H9 (cell line): ENCODE measurements at regions not wholly inside any gene's neighbourhood (a gene's known extent, or its start where the extent isn't known, plus 50 kb on each side); places are given as distances from the start of the nearest gene placed in this dataset.

Experiments used
- DNase-seq: peaks from one replicate; pipeline ENCODE4 v3.0.0-alpha.2; 2017
- H2AFZ ChIP-seq: one replicate; pipeline ENCODE4 v1.6.1; 2013; ENCODE audit warnings: mild to moderate bottlenecking, low read length, control low read depth, moderate library complexity
- H2AK5ac ChIP-seq: 2 replicates; pipeline ENCODE4 v1.6.1; 2013; ENCODE audit warnings: low read length, control low read depth, mixed read lengths; ENCODE audit not compliant: insufficient read length
- H2BK120ac ChIP-seq: one replicate; pipeline ENCODE4 v1.6.1; 2013; ENCODE audit warnings: low read depth, mild to moderate bottlenecking, low read length, control low read depth, inconsistent platforms; ENCODE audit not compliant: poor library complexity, severe bottlenecking
- H2BK12ac ChIP-seq: 2 replicates; pipeline ENCODE4 v1.6.1; 2013; ENCODE audit warnings: low read length, control low read depth, mixed read lengths, low read depth; ENCODE audit not compliant: insufficient read length
- H2BK15ac ChIP-seq: 2 replicates; pipeline ENCODE4 v1.6.1; 2013; ENCODE audit warnings: low read depth, low read length, control low read depth
- H2BK20ac ChIP-seq: one replicate; pipeline ENCODE4 v1.6.1; 2013; ENCODE audit warnings: low read depth, mild to moderate bottlenecking, low read length, control low read depth, inconsistent platforms; ENCODE audit not compliant: poor library complexity, severe bottlenecking
- H2BK5ac ChIP-seq: 2 replicates; pipeline ENCODE4 v1.6.1; 2013; ENCODE audit warnings: low read length, control low read depth, mixed read lengths; ENCODE audit not compliant: insufficient read length
- H3K14ac ChIP-seq: 2 replicates; pipeline ENCODE4 v1.6.1; 2013; ENCODE audit warnings: low read length, control low read depth; ENCODE audit not compliant: insufficient read depth
- H3K18ac ChIP-seq: 2 replicates; pipeline ENCODE4 v1.6.1; 2013; ENCODE audit warnings: low read depth, mild to moderate bottlenecking, mixed read lengths, low read length, control low read depth; ENCODE audit not compliant: insufficient read length
- H3K23ac ChIP-seq: 2 replicates; pipeline ENCODE4 v1.6.1; 2013; ENCODE audit warnings: low read length, control low read depth, mixed read lengths, low read depth; ENCODE audit not compliant: insufficient read length
- H3K23me2 ChIP-seq: 2 replicates; pipeline ENCODE4 v1.6.1; 2013; ENCODE audit warnings: low read depth, mild to moderate bottlenecking, mixed read lengths, low read length, control low read depth; ENCODE audit not compliant: insufficient read length, poor library complexity, severe bottlenecking
- H3K27ac ChIP-seq: 2 replicates; pipeline ENCODE4 v1.5.1; 2013; ENCODE audit warnings: low read length, control low read depth, mixed read lengths, low read depth; ENCODE audit not compliant: insufficient read length
- H3K27me3 ChIP-seq: 2 replicates; pipeline ENCODE4 v1.6.1; 2013; ENCODE audit warnings: low read length, control low read depth, inconsistent platforms; ENCODE audit not compliant: insufficient read depth
- H3K4ac ChIP-seq: 2 replicates; pipeline ENCODE4 v1.6.1; 2013; ENCODE audit warnings: low read depth, mild to moderate bottlenecking, control low read depth, inconsistent platforms, low read length, moderate library complexity
- H3K4me1 ChIP-seq: 2 replicates; pipeline ENCODE4 v1.6.1; 2013; ENCODE audit warnings: low read length, control low read depth, inconsistent platforms; ENCODE audit not compliant: insufficient read depth
- H3K4me2 ChIP-seq: 2 replicates; pipeline ENCODE4 v1.6.1; 2013; ENCODE audit warnings: low read length, control low read depth, mixed read lengths; ENCODE audit not compliant: insufficient read length, insufficient read depth
- H3K56ac ChIP-seq: 2 replicates; pipeline ENCODE4 v1.6.1; 2013; ENCODE audit warnings: low read depth, mild to moderate bottlenecking, mixed read lengths, low read length, control low read depth; ENCODE audit not compliant: insufficient read length
- H3K79me1 ChIP-seq: 2 replicates; pipeline ENCODE4 v1.6.1; 2013; ENCODE audit warnings: low read depth, mild to moderate bottlenecking, moderate library complexity, low read length, control low read depth, inconsistent platforms; ENCODE audit not compliant: insufficient read depth, poor library complexity, severe bottlenecking
- H3K79me2 ChIP-seq: 2 replicates; pipeline ENCODE4 v1.6.1; 2013; ENCODE audit warnings: low read length, control low read depth, inconsistent platforms; ENCODE audit not compliant: insufficient read depth
- H3K9ac ChIP-seq: 2 replicates; pipeline ENCODE4 v1.6.1; 2013; ENCODE audit warnings: low read length, control low read depth, mixed read lengths; ENCODE audit not compliant: insufficient read length; ENCODE audit errors: extremely low read depth
- H3K9me3 ChIP-seq: one replicate; pipeline ENCODE4 v1.6.1; 2013; ENCODE audit warnings: low read depth, low read length, inconsistent platforms; ENCODE audit not compliant: control insufficient read depth
- H3T11ph ChIP-seq: one replicate; pipeline ENCODE4 v1.6.1; 2013; ENCODE audit warnings: mild to moderate bottlenecking, low read length, control low read depth, inconsistent platforms
- H4K20me1 ChIP-seq: one replicate; pipeline ENCODE4 v1.6.1; 2013; ENCODE audit not compliant: control insufficient read depth, insufficient read length, insufficient read depth
- H4K5ac ChIP-seq: 2 replicates; pipeline ENCODE4 v1.6.1; 2013; ENCODE audit warnings: low read depth, mild to moderate bottlenecking, mixed read lengths, low read length, control low read depth; ENCODE audit not compliant: insufficient read length
- H4K8ac ChIP-seq: replicated peaks from 2 replicates; pipeline ENCODE4 v1.6.1; 2013; ENCODE audit warnings: low read length, control low read depth, mixed read lengths, low read depth; ENCODE audit not compliant: insufficient read length
- H4K91ac ChIP-seq: 2 replicates; pipeline ENCODE4 v1.6.1; 2013; ENCODE audit warnings: low read depth, mild to moderate bottlenecking, moderate library complexity, mixed read lengths, low read length, control low read depth; ENCODE audit not compliant: insufficient read length
- H3K27ac Mint-ChIP-seq, 3 experiments: 2 replicates in 2 of 3; 3 replicates in 1 of 3; pipeline ENCODE4 v1.8.0; 2020 to 2021; ENCODE audit warnings: mixed read lengths in 3 of 3, mild to moderate bottlenecking in 1 of 3, moderate library complexity in 1 of 3
- H3K27me3 Mint-ChIP-seq: 2 replicates; pipeline ENCODE4 v1.8.0; 2021; ENCODE audit warnings: low read depth, mild to moderate bottlenecking, moderate library complexity, mixed read lengths
- H3K36me3 Mint-ChIP-seq, 3 experiments: 2 replicates in 2 of 3; 3 replicates in 1 of 3; pipeline ENCODE4 v1.8.0; 2020 to 2021; ENCODE audit warnings: low read depth in 3 of 3, mixed read lengths in 3 of 3; ENCODE audit not compliant: insufficient read depth in 1 of 3
- H3K4me1 Mint-ChIP-seq, 2 experiments: 2 replicates each; pipeline ENCODE4 v1.8.0; 2020; ENCODE audit warnings: mixed read lengths in 2 of 2
- H3K4me3 Mint-ChIP-seq, 2 experiments: 2 replicates in 1 of 2; 3 replicates in 1 of 2; pipeline ENCODE4 v1.8.0; 2020 to 2021; ENCODE audit warnings: mild to moderate bottlenecking in 2 of 2, mixed read lengths in 2 of 2, moderate library complexity in 1 of 2
- H3K9me3 Mint-ChIP-seq, 2 experiments: 2 replicates in 1 of 2; 3 replicates in 1 of 2; pipeline ENCODE4 v1.8.0; 2020; ENCODE audit warnings: mild to moderate bottlenecking in 2 of 2, mixed read lengths in 2 of 2, moderate library complexity in 1 of 2
- CTCF ChIP-seq: fragments of 200-600 bp; sonication (generic); conservative IDR thresholded peaks from 3 replicates; pipeline ENCODE4 v1.8.0; 2021; ENCODE audit warnings: antibody characterized with exemption, mild to moderate bottlenecking
- WGBS: extraction: QIAGEN DNeasy Blood & Tissue Kit; methylation state at CpG from one replicate; pipeline ENCODE4 v1.1.7; 2013; ENCODE audit warnings: missing lambda C conversion rate, low lambda C conversion rate, mixed read lengths; ENCODE audit not compliant: insufficient read length; ENCODE audit errors: extremely low coverage; 5-methylcytosine and 5-hydroxymethylcytosine counted together

- no peaks in the 10 kb centered on the region for H3K9me3 Mint-ChIP-seq
- peaks cover 2% of the 10 kb centered on the region; the same call in 1 of the 2 replicates for H3K27me3 Mint-ChIP-seq
- H3T11ph ChIP-seq = no peak overlapping the region
- H4K20me1 ChIP-seq = no peaks in the 10 kb centered on the region
- no peaks in the 10 kb centered on the region for H3K4me1 ChIP-seq
- H2BK120ac ChIP-seq = no peak overlapping the region
- H3K9ac ChIP-seq = no peak overlapping the region
- H3K4me2 ChIP-seq = no peak overlapping the region
- no peak overlapping the region for H2BK20ac ChIP-seq
- H3K23me2 ChIP-seq = no peaks in the 10 kb centered on the region
- H3K56ac ChIP-seq = no peak overlapping the region
- H3K9me3 ChIP-seq = no peaks in the 10 kb centered on the region
- H3K23ac ChIP-seq = no peak overlapping the region
- no peak overlapping the region for H2AFZ ChIP-seq
- no peak for DNase-seq
- H2BK12ac ChIP-seq = no peak overlapping the region
- H3K27ac Mint-ChIP-seq = no peak overlapping the region
- peaks cover 0 to 3% of the 10 kb centered on the region in 2 experiments; a peak in 2 of 4 replicates for H3K4me1 Mint-ChIP-seq
- H2BK5ac ChIP-seq = no peak overlapping the region
- no peaks in the 10 kb centered on the region for H3K36me3 Mint-ChIP-seq
- H3K4ac ChIP-seq = no peak overlapping the region
- no peaks in the 10 kb centered on the region for H3K79me2 ChIP-seq
- H3K18ac ChIP-seq = no peak overlapping the region
- no peak overlapping the region for H3K14ac ChIP-seq
- H3K79me1 ChIP-seq = no peaks in the 10 kb centered on the region
- no peaks in the 10 kb centered on the region for H3K27me3 ChIP-seq
- no CpG with 5 or more reads among the region's 8 CpGs for WGBS
- H2BK15ac ChIP-seq = no peak overlapping the region
- H4K91ac ChIP-seq = no peak overlapping the region
- no peak overlapping the region for H4K5ac ChIP-seq
- no peak overlapping the region for H3K27ac ChIP-seq
- no peak overlapping the region for H2AK5ac ChIP-seq
- H4K8ac ChIP-seq = no peak overlapping the region
- TF ChIP-seq CTCF = no peak
- H3K4me3 Mint-ChIP-seq = no peak overlapping the region
Measured at GRCh38 chr20:24840121-24840713, 108.9 kb upstream of the CST7 start.
